ENCODE measurements at regions not wholly inside any gene's neighbourhood (a gene's known extent, or its start where the extent isn't known, plus 50 kb on each side); places are given as distances from the start of the nearest gene placed in this dataset.
A peak's percentile ranks its signal among the peaks of the same experiment; 100 is the strongest.

DNA sequence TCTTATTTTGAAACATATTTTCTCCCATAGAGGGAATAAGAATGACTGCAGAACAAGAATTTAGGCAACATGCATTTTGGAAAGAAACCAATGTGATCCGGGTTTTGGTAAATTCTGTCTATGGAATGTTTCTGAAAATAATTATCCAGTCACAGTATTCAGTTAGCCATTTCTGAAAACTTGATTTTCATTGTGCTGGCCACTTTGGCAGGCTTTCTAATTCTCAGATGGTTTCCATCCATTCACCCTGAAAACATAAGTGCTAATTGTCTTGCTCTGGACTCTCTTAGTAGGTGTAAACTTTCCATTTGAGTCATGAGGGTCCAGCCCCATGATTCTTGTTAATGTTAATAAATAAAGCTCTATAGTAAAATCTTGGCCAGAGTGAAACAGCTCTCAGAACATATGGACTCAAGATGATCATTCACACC is 176.5 kb downstream of the RBM43 start:
- DNase-seq = no peak

DNA sequence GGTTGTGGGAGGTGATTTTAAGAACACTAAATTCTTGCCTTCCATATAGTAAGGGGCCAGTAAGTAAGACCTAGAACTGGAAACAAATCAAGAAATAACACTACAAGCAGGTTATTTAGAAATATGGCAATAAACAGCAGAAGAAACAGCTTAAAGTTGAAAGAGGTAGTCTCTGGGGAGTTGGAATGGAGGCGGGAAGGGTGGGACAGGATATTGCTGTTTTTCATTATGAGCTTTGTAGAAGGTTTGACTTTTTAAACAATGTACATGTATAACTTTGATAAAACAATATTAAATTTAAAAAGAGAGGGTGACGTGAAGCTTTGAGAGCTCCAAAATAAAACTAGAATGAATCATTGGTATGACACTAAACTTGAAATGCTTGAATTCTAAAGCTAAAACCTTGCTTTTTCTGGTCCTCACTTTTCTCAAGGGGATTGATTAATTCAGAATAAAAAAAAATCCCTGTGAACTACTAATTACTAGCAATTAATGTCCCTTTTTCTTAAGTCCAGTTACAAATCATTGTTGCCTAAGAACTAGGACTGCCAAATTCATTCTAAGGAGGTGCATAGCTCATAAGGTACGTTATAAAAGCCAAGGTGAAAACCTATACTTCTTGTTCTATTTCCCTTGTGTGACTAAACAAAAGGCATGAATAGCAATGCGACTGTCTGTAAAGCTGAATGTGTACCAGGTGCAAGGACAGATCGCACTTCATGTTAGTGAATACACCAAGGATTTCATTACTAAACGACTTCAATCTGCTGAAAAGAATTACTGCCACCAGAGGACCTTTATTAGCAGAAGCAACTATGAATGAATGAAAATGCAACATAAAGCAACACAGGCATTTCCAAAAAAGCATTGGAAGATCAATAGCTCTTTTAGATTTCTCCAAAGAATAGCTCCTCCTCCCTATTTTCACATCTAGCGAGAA is 177.5 kb downstream of the RBM43 start:
- no peak for DNase-seq

DNA sequence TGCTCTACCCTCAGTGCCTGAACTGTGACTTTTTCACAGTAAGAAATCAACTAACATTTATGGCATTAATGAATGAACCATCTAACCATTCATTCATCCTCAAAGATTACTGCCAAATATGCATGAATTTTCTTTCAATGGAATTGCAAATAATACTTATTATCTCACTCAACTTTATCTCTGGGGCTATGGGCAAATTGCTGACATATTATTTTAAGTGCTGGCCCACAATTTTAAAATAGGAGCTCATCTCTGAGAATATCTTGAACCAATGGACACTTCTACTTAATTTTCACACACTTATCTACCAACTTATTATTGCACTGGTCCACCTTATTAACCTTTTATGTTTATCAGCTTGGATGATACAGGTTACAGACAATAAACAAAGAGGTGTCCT is 182.8 kb downstream of the RBM43 start:
- no peak for DNase-seq

DNA sequence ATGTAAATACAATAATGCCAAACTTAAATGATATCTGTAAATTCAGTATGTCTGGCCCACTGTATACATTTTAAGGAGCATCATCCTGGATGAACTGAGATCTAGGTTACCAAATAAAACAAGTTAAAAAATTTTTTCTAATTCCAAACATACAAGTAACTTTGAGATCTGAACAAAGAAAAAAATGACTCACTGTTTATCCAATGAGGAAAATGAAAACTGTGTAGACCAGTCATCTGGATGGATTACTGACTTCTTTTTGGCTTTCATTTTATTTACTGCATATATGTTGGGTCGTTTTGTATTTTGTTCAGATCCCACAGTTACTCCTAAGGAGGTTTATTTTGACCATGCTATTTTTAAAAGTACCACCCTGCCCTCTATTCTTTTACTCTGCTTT is 189.8 kb downstream of the RBM43 start:
- DNase-seq = no peak

DNA sequence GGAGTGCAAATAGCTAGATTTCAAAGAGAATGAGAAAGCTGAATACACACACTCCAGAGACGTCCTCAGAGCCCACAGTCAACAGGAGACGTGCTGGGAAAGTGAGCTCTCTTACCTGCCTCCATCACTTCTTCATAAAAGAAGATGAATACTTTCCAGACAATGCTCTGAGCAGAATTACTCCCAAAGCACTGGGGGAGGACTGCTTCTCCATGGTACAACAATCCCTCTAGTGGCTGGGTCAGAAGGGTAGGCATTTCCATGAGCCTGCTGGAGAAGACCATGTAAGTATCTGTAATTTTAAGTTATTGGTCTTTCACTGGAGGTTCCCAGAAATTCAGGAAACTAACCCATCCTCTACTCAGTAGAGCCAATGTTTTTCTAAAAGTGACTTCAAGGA is 190.3 kb downstream of the RBM43 start:
- no peak for DNase-seq

DNA sequence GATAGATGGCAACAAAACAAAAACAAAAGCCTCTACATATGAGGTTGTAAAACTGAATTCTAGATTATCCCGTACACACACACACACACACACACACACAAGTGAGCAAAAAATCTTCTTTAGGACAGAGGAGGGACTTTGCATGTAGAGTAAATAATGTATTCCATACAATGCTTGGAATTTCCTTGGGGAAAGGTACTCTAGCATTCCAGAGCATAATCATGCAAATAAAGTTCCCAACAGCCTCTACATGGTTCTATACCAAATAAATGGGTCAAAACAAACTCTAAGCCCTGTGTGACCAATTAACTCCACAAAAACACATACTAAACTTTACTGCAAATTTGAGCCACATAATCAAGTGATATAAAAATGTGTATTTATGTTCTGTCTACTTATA is 191.4 kb downstream of the RBM43 start:
- no peak for DNase-seq

DNA sequence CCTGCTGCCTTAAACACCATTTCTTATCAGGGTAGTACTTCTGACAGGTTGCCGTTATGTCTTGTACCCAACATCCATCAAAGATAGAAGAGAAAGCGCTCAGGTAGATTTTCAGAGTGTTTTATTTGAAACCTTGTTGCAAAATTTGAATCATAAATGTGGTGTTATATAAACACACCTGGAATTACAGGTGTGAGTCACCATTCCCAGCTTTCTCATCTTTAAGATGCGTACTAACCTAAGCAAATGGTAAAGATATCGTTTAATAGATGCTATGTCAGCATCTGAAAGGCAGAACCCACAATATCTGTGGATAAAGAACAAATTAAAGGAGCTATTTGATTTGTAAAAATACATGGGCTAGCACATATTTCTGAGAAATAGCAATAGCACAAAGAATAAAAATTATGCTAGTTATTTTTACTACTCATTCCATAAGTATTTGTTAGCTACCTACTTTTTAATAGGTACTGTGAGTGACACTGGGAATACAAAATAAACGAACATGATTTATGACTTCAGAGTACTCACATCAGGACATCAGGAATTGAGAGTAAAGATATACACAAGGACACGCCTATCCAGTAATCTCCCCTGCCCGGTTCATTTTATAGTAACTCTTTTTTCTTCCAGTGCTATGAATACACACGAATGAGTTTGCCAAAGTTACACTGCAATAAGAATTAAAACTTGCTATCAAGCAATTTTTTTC is 193.8 kb downstream of the RBM43 start:
- DNase-seq = no peak

DNA sequence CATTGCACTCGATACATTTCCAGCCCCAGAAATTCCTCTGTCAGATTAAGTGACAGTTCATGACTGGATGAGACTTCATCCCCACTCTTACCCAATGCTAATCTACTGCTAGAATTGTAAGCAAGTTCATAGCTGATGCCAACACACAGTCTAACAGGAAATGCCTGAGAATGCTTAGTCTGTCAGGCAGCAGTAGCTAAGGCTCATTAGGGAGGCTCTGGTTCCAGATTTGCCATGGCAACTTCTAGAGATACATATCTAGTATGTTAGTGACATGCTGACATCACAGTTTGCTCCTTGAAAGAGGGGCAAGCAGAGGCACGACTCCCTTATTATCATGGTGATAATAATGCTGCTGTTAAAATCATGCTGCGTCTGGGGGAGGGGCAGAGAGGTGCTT is 198.4 kb downstream of the RBM43 start:
- DNase-seq = no peak

DNA sequence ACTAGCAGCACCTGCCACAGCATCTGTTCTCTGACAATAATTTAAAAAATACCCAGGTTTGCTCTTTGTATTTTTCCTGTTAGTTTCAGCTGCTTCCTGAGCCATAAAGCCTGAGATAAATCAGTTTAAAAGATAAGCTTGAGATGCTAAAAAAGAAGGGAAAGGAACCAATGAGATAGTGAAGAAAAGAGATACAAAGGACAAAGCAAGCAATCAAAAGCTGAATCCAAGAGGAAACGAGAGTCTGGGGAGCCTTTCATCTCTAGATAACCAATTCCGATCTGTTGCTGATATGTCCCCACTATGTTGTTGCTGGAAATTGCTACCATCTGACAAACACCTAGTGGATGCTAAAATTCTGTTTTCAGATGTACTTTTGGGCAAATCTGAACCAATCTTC is 201.4 kb downstream of the RBM43 start:
- DNase-seq = no peak

DNA sequence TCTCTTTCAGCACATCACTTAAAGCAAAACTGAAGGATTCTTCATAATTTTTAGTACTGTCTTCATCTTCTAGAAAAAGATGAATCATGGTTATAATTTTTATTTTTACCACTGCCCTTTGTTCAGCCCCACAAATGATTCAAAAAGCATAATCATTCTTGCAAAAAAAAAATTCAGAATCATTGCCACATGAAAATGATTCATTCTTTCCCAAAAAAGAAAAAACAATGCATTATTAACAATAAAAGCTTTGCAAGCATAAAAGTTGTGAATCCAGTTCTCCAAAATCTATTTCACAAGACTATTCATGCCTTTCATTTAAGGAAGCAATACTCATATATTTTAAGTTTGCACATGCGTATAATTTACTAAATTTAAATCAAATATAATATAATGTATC is 204.8 kb downstream of the RBM43 start:
- DNase-seq = no peak

DNA sequence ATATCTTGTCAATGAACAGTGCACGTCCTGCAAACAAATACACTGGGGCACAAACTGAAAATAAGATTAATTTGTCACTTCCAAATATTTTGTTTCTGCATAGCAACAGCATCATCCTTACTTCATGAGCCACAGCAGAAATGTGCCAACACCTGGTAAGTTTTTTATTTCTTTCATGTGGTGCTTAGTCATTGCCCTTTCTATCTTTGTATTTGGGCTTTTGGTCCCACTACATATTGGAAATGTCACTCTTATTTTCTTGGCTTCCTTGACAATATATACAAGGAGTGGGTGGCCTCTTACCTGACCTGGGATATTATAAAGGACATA is 208.0 kb downstream of the RBM43 start:
- no peak for DNase-seq

DNA sequence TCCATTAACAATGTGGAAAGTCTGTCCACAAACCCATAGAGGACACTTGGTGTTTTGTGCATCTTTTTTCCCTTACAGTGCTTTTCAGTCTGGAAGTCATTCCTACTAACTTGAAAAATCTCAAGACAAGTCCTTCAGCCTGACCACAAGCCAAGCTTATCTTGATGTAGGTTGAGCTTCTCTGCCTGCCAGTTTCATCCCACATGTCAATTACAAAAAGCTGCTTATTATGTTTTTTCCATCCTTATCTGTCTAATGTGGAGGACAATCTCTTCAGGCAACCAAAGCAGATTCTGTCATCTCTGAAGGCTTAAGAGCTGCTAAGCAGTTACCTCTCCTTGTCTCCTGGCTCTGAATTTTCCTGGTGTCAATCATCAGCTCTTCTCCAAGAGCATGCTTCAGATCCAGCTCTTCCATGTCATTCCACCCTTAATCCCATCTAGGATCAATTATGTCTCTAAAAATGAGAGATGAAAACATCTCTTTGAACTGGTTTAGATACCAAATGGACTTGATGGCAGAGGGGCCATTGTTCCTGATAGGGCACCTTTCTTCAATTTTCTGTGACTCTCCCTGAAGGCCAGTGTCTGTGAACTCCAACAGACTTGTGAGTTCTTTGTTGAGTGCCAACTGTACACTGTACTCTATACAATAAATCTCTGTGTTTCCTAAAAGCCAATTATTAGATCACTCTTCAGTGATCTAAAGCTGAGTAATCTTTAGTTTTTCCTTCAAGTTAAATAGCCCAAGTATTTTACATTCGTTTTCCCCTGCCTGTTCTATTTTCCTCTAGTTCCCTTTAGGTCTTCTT is 208.6 kb downstream of the RBM43 start:
- DNase-seq = no peak

DNA sequence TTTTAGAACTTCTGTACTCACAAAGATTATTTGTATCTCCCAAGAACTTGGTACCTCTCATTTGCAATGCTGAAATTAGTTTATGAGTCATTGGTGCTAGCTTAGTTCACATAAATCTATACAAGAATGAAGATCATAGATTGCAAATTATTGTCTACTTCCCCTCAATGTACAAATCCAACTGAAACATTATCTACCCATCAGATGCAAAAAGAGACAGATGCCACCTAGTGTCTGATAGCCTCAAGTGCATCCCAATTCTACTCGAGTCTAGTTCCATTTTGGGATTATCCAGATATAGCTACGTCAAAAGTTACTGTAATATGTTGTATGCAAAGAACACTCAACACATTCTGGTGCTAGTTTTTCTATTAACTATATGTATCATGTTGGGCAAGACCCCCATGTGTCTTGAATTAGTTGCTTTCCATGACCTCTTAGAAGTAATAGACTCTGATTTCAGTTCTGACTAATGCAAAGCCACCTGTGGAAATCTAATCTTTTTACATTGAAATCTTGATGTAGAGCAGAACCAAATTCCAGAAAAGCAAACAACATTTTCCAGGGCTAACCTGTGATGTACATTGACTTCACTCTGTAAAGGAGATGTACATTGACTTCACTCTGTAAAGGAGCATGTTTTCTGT is 210.0 kb downstream of the RBM43 start:
- DNase-seq = peak in 9 of 56 donors; percentile 0 to 52 (median 4)

DNA sequence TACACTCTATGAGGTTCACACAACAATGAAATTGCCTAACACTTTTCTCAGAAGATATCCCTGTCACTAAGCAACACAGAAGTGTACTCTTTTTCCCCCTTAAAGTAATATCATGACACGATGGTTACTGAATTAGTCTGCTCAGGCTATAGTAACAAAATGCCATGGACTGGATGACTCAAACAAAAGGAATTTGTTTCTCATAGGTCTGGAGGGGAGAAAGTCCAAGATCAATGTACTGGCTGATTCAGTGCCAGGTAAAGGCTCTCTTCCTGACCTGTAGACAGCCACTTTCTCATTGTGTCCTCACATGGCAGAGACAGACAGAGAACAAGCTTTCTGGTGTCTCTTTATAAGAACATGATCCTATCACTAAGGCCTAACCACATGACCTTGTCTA is 211.9 kb downstream of the RBM43 start:
- no peak for DNase-seq

DNA sequence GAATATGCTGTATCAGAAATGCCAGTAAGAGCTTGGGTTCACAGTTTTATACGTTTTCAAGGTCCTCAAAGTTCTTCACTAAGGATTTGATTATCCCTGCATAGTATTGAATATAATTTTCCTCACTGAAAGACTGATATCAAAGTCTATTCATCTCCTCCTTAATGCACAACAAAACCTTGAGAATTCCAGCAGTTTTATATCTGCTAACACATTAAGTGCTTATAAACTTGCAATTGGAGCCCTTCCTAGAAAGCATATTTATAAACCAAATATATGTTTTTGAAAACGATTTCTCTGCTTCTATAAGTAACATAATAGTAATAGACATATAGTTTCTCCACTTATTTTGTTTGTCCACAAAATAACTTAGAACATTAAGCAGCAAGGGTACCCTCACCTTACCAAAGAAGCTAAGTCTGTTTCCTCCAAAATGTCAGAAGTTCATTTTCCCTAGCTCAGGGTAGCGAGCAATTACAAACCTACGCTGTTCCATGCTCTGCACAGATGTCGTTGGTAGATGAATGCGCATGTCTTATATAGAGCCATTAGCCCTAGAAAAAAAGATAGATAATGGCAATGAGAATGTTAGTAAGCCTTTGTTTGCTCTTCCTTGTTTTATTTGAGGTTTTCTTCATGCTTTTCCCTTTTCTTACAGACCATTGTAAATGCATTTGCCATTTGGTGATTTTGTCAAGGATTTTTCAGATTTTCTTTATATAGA is 213.2 kb downstream of the RBM43 start:
- no peak for DNase-seq

DNA sequence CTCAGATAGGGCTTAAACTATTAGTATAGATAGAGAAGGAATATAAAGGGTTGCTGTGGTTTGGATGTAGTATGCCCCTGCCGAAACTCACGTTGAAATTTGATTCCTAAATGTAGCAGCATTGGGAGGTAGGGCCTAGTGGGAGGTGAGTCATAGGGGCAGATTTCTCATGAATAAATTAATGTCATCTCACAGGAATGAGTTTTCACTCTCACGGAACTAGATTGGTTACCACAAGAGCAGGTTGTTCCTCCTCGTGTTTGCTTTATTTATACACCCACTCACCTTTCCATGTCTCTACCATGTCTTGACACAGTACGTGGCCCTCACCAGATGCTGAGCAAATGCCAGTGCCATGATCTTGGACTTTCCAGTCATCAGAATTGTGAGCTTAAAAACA is 218.2 kb downstream of the RBM43 start:
- peak in 3 of 56 donors; percentile 1 to 10 (median 8) for DNase-seq

DNA sequence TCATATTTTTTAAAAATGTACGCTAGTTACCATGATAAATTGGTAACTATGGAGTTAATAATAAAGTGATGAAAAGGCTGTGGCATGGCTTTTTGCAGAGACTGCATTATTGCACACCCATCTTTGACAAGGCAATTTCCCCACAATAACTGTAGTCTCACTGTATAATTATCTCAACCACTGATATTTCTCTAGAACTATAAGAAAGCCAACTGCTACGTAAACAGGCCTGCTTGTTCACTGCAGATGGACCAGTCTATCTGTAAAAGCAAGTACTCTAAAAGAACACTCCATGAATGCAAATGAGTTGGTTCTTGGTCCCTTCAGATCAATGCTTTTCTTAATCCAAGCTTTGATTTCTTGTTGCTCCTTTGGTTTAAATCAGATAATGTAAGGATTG is 218.7 kb downstream of the RBM43 start:
- no peak for DNase-seq

DNA sequence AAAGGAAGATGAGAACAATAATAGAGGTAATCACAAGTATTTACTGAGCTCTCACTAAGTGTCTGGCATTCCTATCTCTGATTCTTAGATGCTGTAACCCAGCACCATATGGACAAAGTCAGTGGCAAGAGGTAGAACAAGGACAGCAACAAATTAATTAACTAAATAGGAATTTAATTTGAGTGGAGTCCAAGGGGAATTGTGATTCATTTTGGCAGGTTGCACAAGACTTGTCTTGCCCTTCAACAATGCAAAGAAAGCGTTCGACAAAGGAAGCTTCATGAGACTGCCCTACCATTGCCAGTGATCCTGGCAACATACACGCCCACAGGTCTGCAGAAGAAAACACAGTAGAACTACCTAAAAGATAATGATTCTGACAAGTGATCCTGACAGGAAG is 221.6 kb downstream of the RBM43 start:
- no peak for DNase-seq

DNA sequence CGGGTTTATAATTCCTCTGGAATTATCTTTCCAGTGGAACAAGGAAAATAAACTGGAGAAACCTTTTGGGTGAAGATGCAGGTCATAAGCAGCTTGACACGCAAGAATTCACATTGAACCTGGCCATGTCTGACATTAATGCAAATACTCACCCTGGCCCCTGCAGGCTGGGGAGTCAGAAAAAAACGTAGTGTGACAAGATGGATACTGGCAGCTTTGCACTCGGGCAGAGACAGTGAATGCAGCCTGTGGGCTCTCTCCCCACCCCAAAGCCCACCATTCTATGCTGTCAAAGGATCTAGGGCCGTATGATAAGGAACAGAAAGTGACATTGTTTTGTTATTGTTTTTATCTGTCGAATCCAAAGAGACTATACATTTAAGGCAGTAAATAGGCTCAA is 223.1 kb downstream of the RBM43 start:
- no peak for DNase-seq

DNA sequence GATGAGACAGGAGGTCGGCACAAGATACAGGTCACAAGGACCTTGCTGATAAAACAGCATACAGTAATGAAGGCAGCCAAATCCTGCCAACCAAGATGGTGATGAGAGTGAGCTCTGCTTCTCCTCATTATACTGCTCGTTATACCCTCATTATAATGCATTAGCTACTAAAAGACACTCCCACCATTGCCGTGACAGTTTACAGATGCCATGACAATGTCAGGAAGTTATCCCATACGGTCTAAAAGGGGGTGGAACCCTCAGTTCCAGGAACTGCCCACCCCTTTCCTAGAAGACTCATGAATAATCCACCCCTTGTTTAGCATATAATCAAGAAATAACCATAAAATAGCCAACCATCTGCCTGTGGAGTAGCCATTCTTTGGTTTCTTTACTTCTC is 224.2 kb downstream of the RBM43 start:
- DNase-seq = no peak

Data from nucleus accumbens (tissue), 56 donors.